ENCODE measurements at regions not wholly inside any gene's neighbourhood (a gene's known extent, or its start where the extent isn't known, plus 50 kb on each side); places are given as distances from the start of the nearest gene placed in this dataset.
"Not testable (repeated sequence)": the region's sequence is repeated elsewhere in the genome, so short reads cannot be mapped to it uniquely, and the experiment has no call there.

- no peak for DNase-seq (ENCODE audit: low read depth)
These were observed 88.9 kb upstream of the MAGEE2 start for GRCh38 chrX:75873993-75874392.

DNA sequence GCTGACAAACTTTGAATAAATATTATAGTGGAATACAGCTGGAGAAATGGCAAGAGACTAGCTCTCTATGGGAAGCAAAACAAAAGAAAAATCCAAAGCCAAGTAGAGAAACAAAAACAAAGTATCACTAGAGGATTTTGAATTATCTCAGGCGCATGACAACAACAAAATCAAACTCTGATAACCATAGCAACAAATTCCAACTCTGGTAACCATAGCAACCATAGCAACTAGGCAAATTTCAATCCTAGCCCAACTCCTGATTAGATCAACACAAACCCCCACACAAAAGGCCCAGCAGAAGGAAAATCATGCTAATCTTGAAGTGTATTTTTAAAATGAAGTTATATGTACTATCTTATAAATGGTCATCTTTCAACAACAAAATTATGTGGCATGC, 98.4 kb upstream of the MAGEE2 start:
- no peak for DNase-seq (ENCODE audit: low read depth)

DNA sequence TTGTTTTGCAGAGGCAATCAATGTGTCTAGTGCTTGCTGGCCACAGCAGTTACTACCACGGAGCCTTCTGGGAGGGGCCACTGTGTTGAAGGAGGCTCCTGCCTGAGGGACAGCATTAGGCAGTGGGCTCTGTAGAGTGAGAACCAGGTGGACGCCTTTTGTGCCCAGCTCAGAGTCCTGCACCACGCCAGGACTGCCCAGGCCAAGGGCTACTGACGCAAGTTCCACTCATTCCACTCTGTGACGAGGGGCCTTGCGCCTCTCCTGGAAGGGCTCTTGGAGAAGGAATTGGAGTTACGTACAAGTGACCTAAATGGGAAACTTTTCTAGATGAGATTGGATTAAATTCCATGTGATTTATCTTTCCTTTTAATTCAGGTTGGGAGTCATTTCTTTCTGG, 102.8 kb upstream of the MAGEE2 start:
- DNase-seq (ENCODE audit: low read depth) = no peak

- no peak for DNase-seq (ENCODE audit: low read depth)
These were observed 107.7 kb upstream of the MAGEE2 start for GRCh38 chrX:75892749-75893148.

DNA sequence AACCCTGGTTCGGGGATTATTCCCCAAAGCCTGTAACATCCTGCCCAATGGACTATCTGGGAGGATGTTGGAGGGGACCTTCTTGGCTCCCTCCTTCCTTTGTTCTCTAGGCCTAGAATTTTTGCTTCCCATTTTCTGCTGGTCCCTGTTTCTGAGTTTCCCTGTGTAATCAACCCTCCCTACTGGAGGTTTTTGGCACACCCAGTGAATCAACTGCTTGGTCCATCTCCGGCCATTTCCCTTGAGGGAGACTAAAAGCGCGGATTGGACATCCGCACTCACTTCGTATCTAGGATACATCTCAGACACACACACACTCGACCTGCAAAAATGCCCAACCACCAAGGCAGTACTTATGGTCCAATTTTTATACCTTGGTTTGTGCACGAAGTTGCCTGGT, 108.2 kb upstream of the MAGEE2 start:
- DNase-seq (ENCODE audit: low read depth) = no peak

DNA sequence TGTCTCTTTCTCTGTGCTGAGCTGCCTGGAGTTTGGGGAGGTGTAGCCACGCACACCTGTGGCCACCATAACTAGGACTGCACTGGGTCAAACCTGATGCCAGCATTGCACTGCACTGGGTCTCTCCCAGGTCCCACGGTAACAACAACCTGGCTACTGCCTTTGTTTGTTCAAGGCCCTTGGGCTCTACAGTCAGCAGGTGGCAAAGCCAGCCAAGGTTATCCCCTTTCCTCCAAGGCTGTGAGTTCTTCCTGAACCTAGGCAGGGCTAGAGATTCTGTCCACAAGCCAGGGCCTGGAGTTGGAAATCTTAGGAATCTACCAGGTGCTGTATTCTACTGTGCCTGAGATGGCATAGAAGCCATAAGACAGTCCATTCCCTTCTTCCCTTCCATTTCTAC, 126.7 kb upstream of the MAGEE2 start:
- no peak for DNase-seq (ENCODE audit: low read depth)

DNA sequence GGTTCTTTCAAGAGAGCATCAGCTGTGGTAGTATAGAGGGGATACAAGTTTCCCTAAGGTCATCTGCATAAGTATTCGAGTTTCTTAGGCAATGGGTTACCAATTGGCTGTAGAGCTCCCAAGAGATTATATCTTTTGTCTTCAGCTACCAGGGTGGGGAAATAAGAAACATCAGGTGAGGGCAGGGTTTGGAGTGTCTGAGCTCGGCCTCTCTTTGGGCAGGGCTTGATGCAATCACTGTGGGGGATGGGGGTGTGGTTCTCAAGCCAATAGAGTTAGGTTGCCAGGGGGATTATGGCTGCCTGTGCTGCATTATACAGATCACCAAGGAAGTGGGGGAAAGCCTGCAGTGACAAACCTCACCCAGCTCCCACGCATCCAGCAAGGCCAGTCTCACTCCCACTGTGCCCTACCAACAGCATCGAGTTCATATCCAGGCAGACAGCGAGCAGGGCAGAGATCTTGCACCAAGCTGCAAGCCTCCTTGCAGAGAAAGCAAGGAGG, 172.1 kb upstream of the MAGEE2 start:
- no peak for DNase-seq (ENCODE audit: low read depth)

GRCh38 chrX:75961321-75961720, 176.3 kb upstream of the MAGEE2 start:
- DNase-seq (ENCODE audit: low read depth) = not testable (repeated sequence)

- peak; percentile 74 for DNase-seq (ENCODE audit: low read depth)
These were observed 178.7 kb upstream of the MAGEE2 start for GRCh38 chrX:75963774-75964173.

- no peak for DNase-seq (ENCODE audit: low read depth)
These were observed 183.2 kb upstream of the MAGEE2 start for GRCh38 chrX:75968293-75968692.

DNA sequence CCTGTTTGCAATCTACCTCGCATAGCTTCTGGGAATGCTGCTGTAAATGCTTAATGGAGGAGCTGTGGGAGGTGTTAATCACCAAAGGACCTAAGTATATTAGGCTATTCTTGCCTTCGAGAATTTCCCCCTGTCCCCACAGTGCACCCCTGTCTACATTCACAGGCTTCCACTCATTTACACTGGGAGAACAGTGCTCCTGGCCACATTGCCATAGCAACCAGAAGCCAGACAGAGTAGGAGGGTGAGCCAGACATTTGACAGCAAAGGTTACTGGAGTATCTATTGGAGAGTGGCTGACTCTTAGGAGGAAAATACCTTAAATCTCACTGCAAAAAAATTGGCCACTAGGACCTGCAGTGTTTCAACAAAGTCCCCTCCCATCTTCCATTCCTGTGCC, 185.9 kb upstream of the PBDC1 start:
- no peak for DNase-seq (ENCODE audit: low read depth)

- DNase-seq (ENCODE audit: low read depth) = no peak
These were observed 182.9 kb upstream of the PBDC1 start for GRCh38 chrX:75989806-75990590.

DNA sequence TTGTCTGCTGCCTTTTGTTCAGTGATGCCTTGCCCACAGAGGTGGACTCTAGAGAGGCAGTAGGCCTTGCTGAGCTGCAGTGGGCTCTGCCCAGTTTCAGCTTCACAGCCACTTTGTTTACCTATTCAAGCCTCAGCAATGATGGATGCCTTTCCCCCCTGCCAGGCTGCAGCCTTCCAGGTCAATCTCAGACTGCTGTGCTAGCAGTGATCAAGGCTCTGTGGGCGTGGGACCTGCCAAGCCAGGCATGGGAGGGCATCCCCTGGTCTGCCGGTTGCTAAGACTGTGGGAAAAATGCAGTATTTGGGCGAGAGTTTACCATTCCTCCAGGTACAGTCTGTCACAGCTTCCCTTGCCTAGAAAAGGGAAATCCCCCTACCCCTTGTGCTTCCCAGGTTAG, 175.2 kb upstream of the PBDC1 start:
- DNase-seq (ENCODE audit: low read depth) = no peak

- DNase-seq (ENCODE audit: low read depth) = no peak
These were observed 158.5 kb upstream of the PBDC1 start for GRCh38 chrX:76014321-76014720.

DNA sequence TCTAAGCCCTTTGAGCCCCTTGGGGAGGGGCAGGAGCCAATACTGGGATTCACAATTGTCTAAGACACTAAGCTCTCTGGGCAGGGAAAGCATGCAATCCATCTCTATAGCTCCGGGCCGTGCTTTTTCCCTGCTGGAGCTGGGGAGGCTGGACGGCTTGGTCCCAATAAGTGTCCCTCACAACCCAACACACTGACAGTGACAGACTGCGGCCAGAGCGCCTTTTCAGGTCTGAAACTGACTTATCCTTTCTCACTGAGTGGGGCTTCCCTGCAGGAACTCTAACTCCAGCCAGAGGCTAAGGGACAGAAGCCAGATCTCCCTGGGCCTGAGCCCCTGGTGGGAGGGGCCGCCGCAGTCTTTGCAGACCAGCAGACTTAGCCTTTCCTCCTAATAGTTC, 146.6 kb upstream of the PBDC1 start:
- no peak for DNase-seq (ENCODE audit: low read depth)

- DNase-seq (ENCODE audit: low read depth) = no peak
These were observed 146.1 kb upstream of the PBDC1 start for GRCh38 chrX:76026751-76027150.

DNA sequence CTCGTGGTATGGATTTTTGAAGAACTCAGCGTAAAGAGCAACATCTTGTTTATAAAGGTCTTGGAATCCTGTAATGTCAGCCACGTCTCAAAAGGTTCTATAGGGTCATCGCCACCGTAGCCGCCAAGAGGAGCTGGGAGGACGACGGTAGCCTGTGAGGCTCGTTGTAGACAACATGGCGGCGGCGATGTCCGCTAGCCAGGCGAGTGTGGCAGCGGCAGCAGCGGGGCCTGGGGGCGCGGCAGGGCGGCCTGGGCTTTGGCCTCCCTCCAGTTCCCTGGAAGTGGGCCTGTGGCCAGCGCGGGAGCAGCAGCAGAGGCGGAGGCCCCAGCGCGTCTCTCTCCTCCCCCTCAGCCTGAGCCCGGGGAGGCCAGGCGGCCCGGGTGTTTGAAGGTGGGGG, 143.5 kb upstream of the PBDC1 start:
- no peak for DNase-seq (ENCODE audit: low read depth)

DNA sequence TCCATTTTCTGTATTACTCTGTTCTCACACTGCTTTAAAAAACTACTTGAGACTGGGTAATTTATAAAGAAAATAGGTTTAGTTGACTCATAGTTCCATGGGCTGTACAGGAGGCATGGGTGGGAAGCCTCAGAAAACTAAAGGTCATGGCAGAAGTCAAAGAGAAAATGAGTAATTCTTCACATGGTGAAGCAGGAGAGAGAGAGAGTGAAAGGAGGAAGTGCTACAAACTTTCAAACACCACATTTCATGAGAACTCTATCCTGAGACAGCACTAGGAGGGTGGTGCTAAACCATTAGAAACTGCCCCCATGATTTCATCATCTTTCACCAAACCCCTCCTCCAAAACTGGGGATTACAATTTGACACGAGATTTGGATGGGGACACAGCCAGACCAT, 108.0 kb upstream of the PBDC1 start:
- DNase-seq (ENCODE audit: low read depth) = no peak

DNA sequence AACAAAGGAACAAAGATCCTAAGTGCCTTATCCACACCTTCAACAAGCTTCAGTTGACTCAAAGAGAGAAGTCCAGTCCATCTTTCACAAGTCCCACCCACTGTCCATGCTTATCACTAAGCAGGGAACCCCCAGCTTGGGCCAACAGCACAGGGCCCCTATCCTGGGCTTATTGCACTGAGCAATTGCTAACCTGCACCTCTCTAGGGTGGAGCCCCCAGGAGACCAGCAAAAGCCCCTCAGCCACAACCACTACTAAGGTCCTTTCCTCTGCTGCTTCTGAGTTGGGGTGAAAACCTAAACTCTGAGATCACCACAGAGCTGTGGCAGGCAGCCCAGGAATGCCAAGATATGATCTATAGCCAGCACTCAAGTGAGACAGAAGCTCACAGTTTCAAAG, 96.7 kb upstream of the PBDC1 start:
- DNase-seq (ENCODE audit: low read depth) = no peak

- no peak for DNase-seq (ENCODE audit: low read depth)
These were observed 63.2 kb upstream of the PBDC1 start for GRCh38 chrX:76109654-76110053.
